OCI-M2 (cell line): ENCODE measurements at regions not wholly inside any gene's neighbourhood (a gene's known extent, or its start where the extent isn't known, plus 50 kb on each side); places are given as distances from the start of the nearest gene placed in this dataset.

Experiments
- DNase-seq: peaks from one replicate; lab custom pipeline; 2025; ENCODE audit not compliant: unreplicated experiment; lab: John Stamatoyannopoulos, UW

- no peak for DNase-seq
Observed at GRCh38 chr9:20291201-20291600, 331.1 kb downstream of the MLLT3 start.

- no peak for DNase-seq
Observed at GRCh38 chr9:20290257-20290656, 332.0 kb downstream of the MLLT3 start.

GRCh38 chr9:20289423-20290010, 332.8 kb downstream of the MLLT3 start:
- no peak for DNase-seq

- no peak for DNase-seq
Observed at GRCh38 chr9:20286969-20287368, 335.3 kb downstream of the MLLT3 start.

GRCh38 chr9:20286154-20286700, 336.1 kb downstream of the MLLT3 start:
- no peak for DNase-seq

- DNase-seq = no peak
Observed at GRCh38 chr9:20284601-20285289, 337.6 kb downstream of the MLLT3 start.

- no peak for DNase-seq
Observed at GRCh38 chr9:20280330-20280729, 342.0 kb downstream of the MLLT3 start.

GRCh38 chr9:20276762-20277161, 345.5 kb downstream of the MLLT3 start:
- no peak for DNase-seq

- no peak for DNase-seq
Observed at GRCh38 chr9:20271723-20272122, 350.6 kb downstream of the MLLT3 start.

- no peak for DNase-seq
Observed at GRCh38 chr9:20271096-20271495, 351.2 kb downstream of the MLLT3 start.

- no peak for DNase-seq
Observed at GRCh38 chr9:20270161-20270560, 352.1 kb downstream of the MLLT3 start.

- DNase-seq = no peak
Observed at GRCh38 chr9:20269620-20270019, 352.7 kb downstream of the MLLT3 start.

- DNase-seq = no peak
Observed at GRCh38 chr9:20264896-20265295, 357.4 kb downstream of the MLLT3 start.

GRCh38 chr9:20262611-20263010, 359.7 kb downstream of the MLLT3 start:
- DNase-seq = no peak

GRCh38 chr9:20256284-20256948, 365.9 kb downstream of the MLLT3 start:
- no peak for DNase-seq

GRCh38 chr9:20255052-20255451, 367.2 kb downstream of the MLLT3 start:
- no peak for DNase-seq

GRCh38 chr9:20253635-20254034, 368.7 kb downstream of the MLLT3 start:
- no peak for DNase-seq

GRCh38 chr9:20252778-20253177, 369.5 kb downstream of the MLLT3 start:
- DNase-seq = no peak

- DNase-seq = no peak
Observed at GRCh38 chr9:20250791-20251190, 371.5 kb downstream of the MLLT3 start.

- DNase-seq = no peak
Observed at GRCh38 chr9:20244271-20244670, 378.0 kb downstream of the MLLT3 start.

- no peak for DNase-seq
Observed at GRCh38 chr9:20243841-20244240, 378.5 kb downstream of the MLLT3 start.

GRCh38 chr9:20242510-20243189, 379.6 kb downstream of the MLLT3 start:
- no peak for DNase-seq
